ENCODE measurements at regions not wholly inside any gene's neighbourhood (a gene's known extent, or its start where the extent isn't known, plus 50 kb on each side); places are given as distances from the start of the nearest gene placed in this dataset.
A peak's percentile ranks its signal among the peaks of the same experiment; 100 is the strongest.

DNA sequence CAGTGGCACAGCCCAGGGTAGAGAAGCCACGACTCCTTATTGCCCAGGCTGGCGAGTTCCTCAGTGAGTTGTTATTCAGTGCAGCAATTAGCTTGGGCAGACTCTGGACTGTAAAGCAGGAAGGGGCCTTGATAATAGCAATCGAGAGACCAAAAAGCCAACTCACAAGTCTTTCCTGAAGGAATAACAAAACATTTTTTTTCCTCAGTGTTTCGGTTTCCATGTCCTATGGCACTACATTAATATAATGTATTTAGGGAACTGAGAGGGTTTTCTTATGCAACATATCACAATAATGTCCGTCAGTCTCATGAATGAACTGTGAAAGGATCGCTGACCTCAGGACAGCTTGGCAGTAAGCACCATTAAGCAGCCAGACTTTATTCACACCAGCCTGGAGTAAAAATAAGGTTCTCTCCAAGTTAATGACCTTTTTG is 248.9 kb upstream of the TBL1XR1 start:
- ChIA-PET POLR2A (ENCODE audit: unreplicated experiment) (no interaction called here), CTCF (no interaction called here)
- Histone ChIP-seq H3K4me1 (ENCODE audit: insufficient read depth, low read length) (peaks cover 6% of the 10 kb centered on the region), H3F3A (ENCODE audit: low read length, unreplicated experiment) (no peaks in the 10 kb centered on the region), H3K9ac (ENCODE audit: low read length) (no peak overlapping the region), H3K9me3 (ENCODE audit: low read length) (no peaks in the 10 kb centered on the region), H3K27me3 (ENCODE audit: low read length) (no peaks in the 10 kb centered on the region), H2AFZ (ENCODE audit: low read length) (no peak overlapping the region), H3K27ac (ENCODE audit: low read length) (no peak overlapping the region), H3K9me2 (replicated peaks; ENCODE audit: low read length) (no peaks in the 10 kb centered on the region), H3K79me2 (ENCODE audit: low read length) (no peaks in the 10 kb centered on the region), H3K4me2 (ENCODE audit: low read length) (no peak overlapping the region), H3K4me3 (ENCODE audit: low read length) (no peak overlapping the region), H3K36me3 (ENCODE audit: low read depth, low read length) (no peaks in the 10 kb centered on the region), H4K20me1 (ENCODE audit: low read length) (no peaks in the 10 kb centered on the region)
- intact Hi-C loops (cut with micrococcal nuclease) = no loop called here
- DNase-seq = no peak
- no peak for ATAC-seq
- BruUV-seq (replicated peaks) = no TSS peak
- TF ChIP-seq, protein P1, sequence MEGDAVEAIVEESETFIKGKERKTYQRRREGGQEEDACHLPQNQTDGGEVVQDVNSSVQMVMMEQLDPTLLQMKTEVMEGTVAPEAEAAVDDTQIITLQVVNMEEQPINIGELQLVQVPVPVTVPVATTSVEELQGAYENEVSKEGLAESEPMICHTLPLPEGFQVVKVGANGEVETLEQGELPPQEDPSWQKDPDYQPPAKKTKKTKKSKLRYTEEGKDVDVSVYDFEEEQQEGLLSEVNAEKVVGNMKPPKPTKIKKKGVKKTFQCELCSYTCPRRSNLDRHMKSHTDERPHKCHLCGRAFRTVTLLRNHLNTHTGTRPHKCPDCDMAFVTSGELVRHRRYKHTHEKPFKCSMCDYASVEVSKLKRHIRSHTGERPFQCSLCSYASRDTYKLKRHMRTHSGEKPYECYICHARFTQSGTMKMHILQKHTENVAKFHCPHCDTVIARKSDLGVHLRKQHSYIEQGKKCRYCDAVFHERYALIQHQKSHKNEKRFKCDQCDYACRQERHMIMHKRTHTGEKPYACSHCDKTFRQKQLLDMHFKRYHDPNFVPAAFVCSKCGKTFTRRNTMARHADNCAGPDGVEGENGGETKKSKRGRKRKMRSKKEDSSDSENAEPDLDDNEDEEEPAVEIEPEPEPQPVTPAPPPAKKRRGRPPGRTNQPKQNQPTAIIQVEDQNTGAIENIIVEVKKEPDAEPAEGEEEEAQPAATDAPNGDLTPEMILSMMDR (conservative IDR thresholded peaks at IDR 0.05; ENCODE audit: low read depth, low read length) = no peak
- TF ChIP-seq EZH2phosphoT487 (IDR thresholded peaks at IDR 0.05; ENCODE audit: borderline replicate concordance, low read length) (no peak), EZH2 (IDR thresholded peaks at IDR 0.05; ENCODE audit: low read length, unreplicated experiment) (no peak)

DNA sequence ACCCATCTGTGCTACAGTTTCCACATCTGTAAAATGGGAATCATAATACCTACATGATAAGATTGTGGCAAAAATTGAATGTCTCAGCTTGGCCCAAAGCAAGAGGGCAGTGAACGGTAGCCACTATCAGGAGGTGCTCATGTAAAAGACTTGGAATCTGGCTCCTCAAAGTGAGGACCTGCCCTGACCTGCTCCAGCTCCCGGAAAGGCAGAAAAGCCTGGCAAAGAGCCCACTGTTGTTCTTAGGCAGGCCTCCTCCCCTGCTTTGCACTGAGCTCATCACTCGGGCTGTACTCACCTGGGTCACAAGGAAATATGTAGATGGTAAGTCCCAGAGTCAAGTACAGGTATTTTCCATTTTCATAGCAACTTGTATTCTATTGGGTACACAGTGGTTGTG is 250.7 kb upstream of the TBL1XR1 start:
- Histone ChIP-seq H3K27me3 (ENCODE audit: low read length) (no peaks in the 10 kb centered on the region), H3K4me1 (ENCODE audit: insufficient read depth, low read length) (peaks cover 6% of the 10 kb centered on the region), H3K27ac (ENCODE audit: low read length) (no peak overlapping the region), H3K79me2 (ENCODE audit: low read length) (no peaks in the 10 kb centered on the region), H3K36me3 (ENCODE audit: low read depth, low read length) (no peaks in the 10 kb centered on the region), H3K4me2 (ENCODE audit: low read length) (no peak overlapping the region), H3F3A (ENCODE audit: low read length, unreplicated experiment) (no peaks in the 10 kb centered on the region), H2AFZ (ENCODE audit: low read length) (no peak overlapping the region), H3K9me3 (ENCODE audit: low read length) (no peaks in the 10 kb centered on the region), H3K9ac (ENCODE audit: low read length) (no peak overlapping the region), H3K9me2 (replicated peaks; ENCODE audit: low read length) (no peaks in the 10 kb centered on the region), H3K4me3 (ENCODE audit: low read length) (no peak overlapping the region), H4K20me1 (ENCODE audit: low read length) (no peaks in the 10 kb centered on the region)
- no TSS peak for BruUV-seq (replicated peaks)
- CTCF ChIA-PET = no interaction called here
- ATAC-seq (no peak), DNase-seq (peak; percentile 54)
- TF ChIP-seq EZH2phosphoT487 (IDR thresholded peaks at IDR 0.05; ENCODE audit: borderline replicate concordance, low read length) (no peak), EZH2 (IDR thresholded peaks at IDR 0.05; ENCODE audit: low read length, unreplicated experiment) (no peak)
- TF ChIP-seq, protein P1 (conservative IDR thresholded peaks at IDR 0.05; ENCODE audit: low read depth, low read length) = no peak
- intact Hi-C loops (cut with micrococcal nuclease) = no loop called here
- POLR2A ChIA-PET (ENCODE audit: unreplicated experiment) = no interaction called here

DNA sequence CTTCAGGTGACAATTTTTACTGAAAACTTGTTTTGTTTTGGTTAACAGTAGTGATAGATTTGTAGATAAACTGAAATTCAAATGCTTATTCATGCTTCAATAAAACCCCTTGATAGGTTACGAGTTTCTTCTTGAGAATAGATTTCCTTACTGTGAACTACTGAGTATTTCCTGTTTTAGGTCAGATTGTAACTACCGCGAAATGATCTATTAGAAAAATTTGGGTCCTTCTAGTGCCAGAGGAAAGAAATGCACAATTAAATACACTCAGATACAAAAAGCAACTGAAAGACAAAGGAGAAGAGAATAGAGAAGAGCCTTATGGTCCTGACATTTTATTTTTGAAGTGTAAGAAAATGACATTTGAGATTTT is 251.7 kb upstream of the TBL1XR1 start:
- Histone ChIP-seq H2AFZ (ENCODE audit: low read length) (no peak overlapping the region), H3K36me3 (ENCODE audit: low read depth, low read length) (no peaks in the 10 kb centered on the region), H3K4me1 (ENCODE audit: insufficient read depth, low read length) (no peaks in the 10 kb centered on the region), H3K4me3 (ENCODE audit: low read length) (no peak overlapping the region), H3K4me2 (ENCODE audit: low read length) (no peak overlapping the region), H3K27ac (ENCODE audit: low read length) (no peak overlapping the region), H4K20me1 (ENCODE audit: low read length) (no peaks in the 10 kb centered on the region), H3K9ac (ENCODE audit: low read length) (no peak overlapping the region), H3K9me2 (replicated peaks; ENCODE audit: low read length) (no peaks in the 10 kb centered on the region), H3K79me2 (ENCODE audit: low read length) (no peaks in the 10 kb centered on the region), H3F3A (ENCODE audit: low read length, unreplicated experiment) (no peaks in the 10 kb centered on the region), H3K27me3 (ENCODE audit: low read length) (no peaks in the 10 kb centered on the region), H3K9me3 (ENCODE audit: low read length) (no peaks in the 10 kb centered on the region)
- BruUV-seq (replicated peaks) = no TSS peak
- intact Hi-C loops (cut with micrococcal nuclease) = no loop called here
- TF ChIP-seq EZH2 (IDR thresholded peaks at IDR 0.05; ENCODE audit: low read length, unreplicated experiment) = no peak
- TF ChIP-seq, protein P1 (conservative IDR thresholded peaks at IDR 0.05; ENCODE audit: low read depth, low read length) = no peak
- TF ChIP-seq EZH2phosphoT487 (IDR thresholded peaks at IDR 0.05; ENCODE audit: borderline replicate concordance, low read length) = no peak
- CTCF ChIA-PET = no interaction called here
- ATAC-seq (no peak), DNase-seq (no peak)
- POLR2A ChIA-PET (ENCODE audit: unreplicated experiment) = interaction anchor here (0.5 kb wide), 1 partner anchor 290 kb away, joined by 4 read pairs; no protein-coding TSS in a partner anchor

Measured in PC-3 (cell line).